GM23338 (cell line): ENCODE measurements at regions not wholly inside any gene's neighbourhood (a gene's known extent, or its start where the extent isn't known, plus 50 kb on each side); places are given as distances from the start of the nearest gene placed in this dataset.

Experiments used
- ATAC-seq: fragments of 200-7000 bp; cut with Tn5 transposase; 3 replicates; pipeline ENCODE4 v1.9.1; 2020
- DNase-seq: peaks from one replicate; pipeline ENCODE4 v3.0.0-alpha.2; 2015; ENCODE audit warnings: low spot score
- H2AFZ ChIP-seq: fragments of 200-600 bp; sonication (generic); 2 replicates; pipeline ENCODE4 v1.8.0; 2016; ENCODE audit warnings: antibody characterized with exemption, mild to moderate bottlenecking, moderate library complexity
- H3F3A ChIP-seq: fragments of 200-600 bp; sonication (generic); replicated peaks from 2 replicates; pipeline ENCODE4 v1.8.0; 2017; ENCODE audit warnings: antibody characterized with exemption, mixed run types, low read depth
- H3K27ac ChIP-seq: fragments of 200-600 bp; sonication (generic); 2 replicates; pipeline ENCODE4 v1.6.1; 2016; ENCODE audit warnings: low read depth
- H3K27me3 ChIP-seq: fragments of 200-600 bp; sonication (generic); 2 replicates; pipeline ENCODE4 v1.8.0; 2016; ENCODE audit warnings: mild to moderate bottlenecking, mixed run types, moderate library complexity; ENCODE audit not compliant: insufficient read depth
- H3K36me3 ChIP-seq: fragments of 200-600 bp; sonication (generic); 2 replicates; pipeline ENCODE4 v1.8.0; 2016; ENCODE audit warnings: mild to moderate bottlenecking; ENCODE audit not compliant: insufficient read depth
- H3K4me1 ChIP-seq: fragments of 200-600 bp; sonication (generic); 2 replicates; pipeline ENCODE4 v1.8.0; 2016; ENCODE audit warnings: mild to moderate bottlenecking, moderate library complexity; ENCODE audit not compliant: insufficient read depth
- H3K4me2 ChIP-seq: fragments of 200-600 bp; sonication (generic); 2 replicates; pipeline ENCODE4 v1.7.1; 2017; ENCODE audit warnings: mixed run types
- H3K4me3 ChIP-seq: fragments of 200-600 bp; sonication (generic); 2 replicates; pipeline ENCODE4 v1.6.1; 2016; ENCODE audit warnings: mixed run types
- H3K79me2 ChIP-seq: fragments of 200-600 bp; sonication (generic); replicated peaks from 2 replicates; pipeline ENCODE4 v1.8.0; 2017; ENCODE audit warnings: mild to moderate bottlenecking; ENCODE audit not compliant: insufficient read depth
- H3K9me2 ChIP-seq: fragments of 200-600 bp; sonication (generic); 2 replicates; pipeline ENCODE4 v1.8.0; 2017; ENCODE audit not compliant: insufficient read depth
- H4K20me1 ChIP-seq: fragments of 200-600 bp; sonication (generic); replicated peaks from 2 replicates; pipeline ENCODE4 v1.8.0; 2017; ENCODE audit warnings: mild to moderate bottlenecking; ENCODE audit not compliant: insufficient read depth
- H3K27ac Mint-ChIP-seq: 2 replicates; pipeline ENCODE4 v1.8.0; 2020; ENCODE audit warnings: inconsistent platforms, mild to moderate bottlenecking, moderate library complexity, mixed read lengths
- H3K27me3 Mint-ChIP-seq: 3 replicates; pipeline ENCODE4 v1.8.0; 2022; ENCODE audit warnings: low read depth, mild to moderate bottlenecking, moderate library complexity, mixed read lengths, inconsistent platforms; ENCODE audit not compliant: insufficient read depth, poor library complexity
- H3K36me3 Mint-ChIP-seq: 3 replicates; pipeline ENCODE4 v1.8.0; 2021; ENCODE audit warnings: low read depth, mild to moderate bottlenecking, inconsistent platforms, moderate library complexity, mixed read lengths
- H3K4me1 Mint-ChIP-seq: 3 replicates; pipeline ENCODE4 v1.8.0; 2020; ENCODE audit warnings: mild to moderate bottlenecking, inconsistent platforms, mixed read lengths
- H3K4me3 Mint-ChIP-seq: 3 replicates; pipeline ENCODE4 v1.8.0; 2021; ENCODE audit warnings: moderate library complexity, mild to moderate bottlenecking, inconsistent platforms, mixed read lengths
- H3K9me3 Mint-ChIP-seq: 3 replicates; pipeline ENCODE4 v1.8.0; 2020; ENCODE audit warnings: moderate library complexity, mild to moderate bottlenecking, inconsistent platforms, mixed read lengths
- CREB1 ChIP-seq: fragments of 250-450 bp; sonication (Bioruptor Pico); IDR thresholded peaks from 2 replicates; pipeline ENCODE4 v1.5.0; 2020; ENCODE audit warnings: low read depth, mild to moderate bottlenecking, moderate library complexity
- ETS1 ChIP-seq: IDR thresholded peaks from 2 replicates; pipeline ENCODE4 v1.6.1; 2016; ENCODE audit warnings: antibody characterized with exemption
- JUNB ChIP-seq: IDR thresholded peaks from one replicate; pipeline ENCODE4 v1.6.1; 2016; ENCODE audit warnings: antibody characterized with exemption; ENCODE audit not compliant: unreplicated experiment
- NANOG ChIP-seq: IDR thresholded peaks from 2 replicates; pipeline ENCODE4 v1.6.1; 2016; ENCODE audit warnings: antibody characterized with exemption, borderline replicate concordance
- STAT1 ChIP-seq: IDR thresholded peaks from one replicate; pipeline ENCODE4 v1.6.1; 2016; ENCODE audit warnings: antibody characterized with exemption; ENCODE audit not compliant: unreplicated experiment
- ZNF462 ChIP-seq: fragments of 250-450 bp; sonication (Bioruptor Pico); IDR thresholded peaks from 2 replicates; pipeline ENCODE4 v1.5.0; 2020; ENCODE audit warnings: mild to moderate bottlenecking, moderate library complexity
- TF ChIP-seq, protein P1 (sequence below): IDR thresholded peaks from one replicate; pipeline ENCODE4 v1.6.1; 2018; ENCODE audit warnings: antibody characterized with exemption; ENCODE audit not compliant: unreplicated experiment
- TF ChIP-seq, protein P2 (sequence below), 2 experiments: fragments of 200-600 bp in 1 of 2; sonication (generic) in 1 of 2; conservative IDR thresholded peaks; 2 replicates each; pipeline versions ENCODE4 v1.5.1 to v1.6.1; 2016 to 2017; ENCODE audit warnings: antibody characterized with exemption in 2 of 2, low read depth in 2 of 2, mild to moderate bottlenecking in 2 of 2, moderate library complexity in 1 of 2

GRCh38 chr4:56224641-56225040, 162.7 kb downstream of the AASDH start:
- Histone ChIP-seq H3K27me3 (no peaks in the 10 kb centered on the region), H3K9me2 (peaks cover 6% of the 10 kb centered on the region; the same call in 1 of the 2 replicates)

More at GRCh38 chr4:56224641-56225040, 162.7 kb downstream of the AASDH start:
- H3K27me3 Mint-ChIP-seq: peaks cover 4% of the 10 kb centered on the region
- no peak overlapping the region for H3K4me3 Mint-ChIP-seq
- Histone ChIP-seq H3F3A (no peaks in the 10 kb centered on the region), H3K4me1 (peaks cover 13% of the 10 kb centered on the region; the same call in 1 of the 2 replicates), H3K79me2 (no peaks in the 10 kb centered on the region), H3K4me3 (no peak overlapping the region), H3K36me3 (0 out of 2 replicates have a peak, but pooled peaks cover 3% of the 10 kb centered on the region), H3K4me2 (no peak overlapping the region), H4K20me1 (no peaks in the 10 kb centered on the region; the same call in 1 of the 2 replicates), H3K27ac (no peak overlapping the region), H2AFZ (no peak overlapping the region)
- peaks cover 6% of the 10 kb centered on the region; the same call in 1 of the 3 replicates for H3K9me3 Mint-ChIP-seq
- ATAC-seq (no peak), DNase-seq (no peak)
- H3K27ac Mint-ChIP-seq: no peak overlapping the region
- TF ChIP-seq CREB1 (no peak), NANOG (no peak), ZNF462 (no peak), JUNB (no peak), ETS1 (no peak), STAT1 (no peak)
- TF ChIP-seq, protein P1, sequence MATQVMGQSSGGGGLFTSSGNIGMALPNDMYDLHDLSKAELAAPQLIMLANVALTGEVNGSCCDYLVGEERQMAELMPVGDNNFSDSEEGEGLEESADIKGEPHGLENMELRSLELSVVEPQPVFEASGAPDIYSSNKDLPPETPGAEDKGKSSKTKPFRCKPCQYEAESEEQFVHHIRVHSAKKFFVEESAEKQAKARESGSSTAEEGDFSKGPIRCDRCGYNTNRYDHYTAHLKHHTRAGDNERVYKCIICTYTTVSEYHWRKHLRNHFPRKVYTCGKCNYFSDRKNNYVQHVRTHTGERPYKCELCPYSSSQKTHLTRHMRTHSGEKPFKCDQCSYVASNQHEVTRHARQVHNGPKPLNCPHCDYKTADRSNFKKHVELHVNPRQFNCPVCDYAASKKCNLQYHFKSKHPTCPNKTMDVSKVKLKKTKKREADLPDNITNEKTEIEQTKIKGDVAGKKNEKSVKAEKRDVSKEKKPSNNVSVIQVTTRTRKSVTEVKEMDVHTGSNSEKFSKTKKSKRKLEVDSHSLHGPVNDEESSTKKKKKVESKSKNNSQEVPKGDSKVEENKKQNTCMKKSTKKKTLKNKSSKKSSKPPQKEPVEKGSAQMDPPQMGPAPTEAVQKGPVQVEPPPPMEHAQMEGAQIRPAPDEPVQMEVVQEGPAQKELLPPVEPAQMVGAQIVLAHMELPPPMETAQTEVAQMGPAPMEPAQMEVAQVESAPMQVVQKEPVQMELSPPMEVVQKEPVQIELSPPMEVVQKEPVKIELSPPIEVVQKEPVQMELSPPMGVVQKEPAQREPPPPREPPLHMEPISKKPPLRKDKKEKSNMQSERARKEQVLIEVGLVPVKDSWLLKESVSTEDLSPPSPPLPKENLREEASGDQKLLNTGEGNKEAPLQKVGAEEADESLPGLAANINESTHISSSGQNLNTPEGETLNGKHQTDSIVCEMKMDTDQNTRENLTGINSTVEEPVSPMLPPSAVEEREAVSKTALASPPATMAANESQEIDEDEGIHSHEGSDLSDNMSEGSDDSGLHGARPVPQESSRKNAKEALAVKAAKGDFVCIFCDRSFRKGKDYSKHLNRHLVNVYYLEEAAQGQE: no peak
- TF ChIP-seq, protein P2, sequence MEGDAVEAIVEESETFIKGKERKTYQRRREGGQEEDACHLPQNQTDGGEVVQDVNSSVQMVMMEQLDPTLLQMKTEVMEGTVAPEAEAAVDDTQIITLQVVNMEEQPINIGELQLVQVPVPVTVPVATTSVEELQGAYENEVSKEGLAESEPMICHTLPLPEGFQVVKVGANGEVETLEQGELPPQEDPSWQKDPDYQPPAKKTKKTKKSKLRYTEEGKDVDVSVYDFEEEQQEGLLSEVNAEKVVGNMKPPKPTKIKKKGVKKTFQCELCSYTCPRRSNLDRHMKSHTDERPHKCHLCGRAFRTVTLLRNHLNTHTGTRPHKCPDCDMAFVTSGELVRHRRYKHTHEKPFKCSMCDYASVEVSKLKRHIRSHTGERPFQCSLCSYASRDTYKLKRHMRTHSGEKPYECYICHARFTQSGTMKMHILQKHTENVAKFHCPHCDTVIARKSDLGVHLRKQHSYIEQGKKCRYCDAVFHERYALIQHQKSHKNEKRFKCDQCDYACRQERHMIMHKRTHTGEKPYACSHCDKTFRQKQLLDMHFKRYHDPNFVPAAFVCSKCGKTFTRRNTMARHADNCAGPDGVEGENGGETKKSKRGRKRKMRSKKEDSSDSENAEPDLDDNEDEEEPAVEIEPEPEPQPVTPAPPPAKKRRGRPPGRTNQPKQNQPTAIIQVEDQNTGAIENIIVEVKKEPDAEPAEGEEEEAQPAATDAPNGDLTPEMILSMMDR (conservative IDR thresholded peaks at IDR 0.05; ENCODE audit: low read depth in 2 of 2): no peak
- peaks cover 22% of the 10 kb centered on the region for H3K4me1 Mint-ChIP-seq
- H3K36me3 Mint-ChIP-seq: peaks cover 22% of the 10 kb centered on the region
